H9 (cell line): ENCODE measurements at regions not wholly inside any gene's neighbourhood (a gene's known extent, or its start where the extent isn't known, plus 50 kb on each side); places are given as distances from the start of the nearest gene placed in this dataset.

Experiments used
- DNase-seq: peaks from one replicate; pipeline ENCODE4 v3.0.0-alpha.2; 2017
- H2AFZ ChIP-seq: one replicate; pipeline ENCODE4 v1.6.1; 2013; ENCODE audit warnings: mild to moderate bottlenecking, low read length, control low read depth, moderate library complexity
- H2AK5ac ChIP-seq: 2 replicates; pipeline ENCODE4 v1.6.1; 2013; ENCODE audit warnings: low read length, control low read depth, mixed read lengths; ENCODE audit not compliant: insufficient read length
- H2BK120ac ChIP-seq: one replicate; pipeline ENCODE4 v1.6.1; 2013; ENCODE audit warnings: low read depth, mild to moderate bottlenecking, low read length, control low read depth, inconsistent platforms; ENCODE audit not compliant: poor library complexity, severe bottlenecking
- H2BK12ac ChIP-seq: 2 replicates; pipeline ENCODE4 v1.6.1; 2013; ENCODE audit warnings: low read length, control low read depth, mixed read lengths, low read depth; ENCODE audit not compliant: insufficient read length
- H2BK15ac ChIP-seq: 2 replicates; pipeline ENCODE4 v1.6.1; 2013; ENCODE audit warnings: low read depth, low read length, control low read depth
- H2BK20ac ChIP-seq: one replicate; pipeline ENCODE4 v1.6.1; 2013; ENCODE audit warnings: low read depth, mild to moderate bottlenecking, low read length, control low read depth, inconsistent platforms; ENCODE audit not compliant: poor library complexity, severe bottlenecking
- H2BK5ac ChIP-seq: 2 replicates; pipeline ENCODE4 v1.6.1; 2013; ENCODE audit warnings: low read length, control low read depth, mixed read lengths; ENCODE audit not compliant: insufficient read length
- H3K14ac ChIP-seq: 2 replicates; pipeline ENCODE4 v1.6.1; 2013; ENCODE audit warnings: low read length, control low read depth; ENCODE audit not compliant: insufficient read depth
- H3K18ac ChIP-seq: 2 replicates; pipeline ENCODE4 v1.6.1; 2013; ENCODE audit warnings: low read depth, mild to moderate bottlenecking, mixed read lengths, low read length, control low read depth; ENCODE audit not compliant: insufficient read length
- H3K23ac ChIP-seq: 2 replicates; pipeline ENCODE4 v1.6.1; 2013; ENCODE audit warnings: low read length, control low read depth, mixed read lengths, low read depth; ENCODE audit not compliant: insufficient read length
- H3K23me2 ChIP-seq: 2 replicates; pipeline ENCODE4 v1.6.1; 2013; ENCODE audit warnings: low read depth, mild to moderate bottlenecking, mixed read lengths, low read length, control low read depth; ENCODE audit not compliant: insufficient read length, poor library complexity, severe bottlenecking
- H3K27ac ChIP-seq: 2 replicates; pipeline ENCODE4 v1.5.1; 2013; ENCODE audit warnings: low read length, control low read depth, mixed read lengths, low read depth; ENCODE audit not compliant: insufficient read length
- H3K27me3 ChIP-seq: 2 replicates; pipeline ENCODE4 v1.6.1; 2013; ENCODE audit warnings: low read length, control low read depth, inconsistent platforms; ENCODE audit not compliant: insufficient read depth
- H3K4ac ChIP-seq: 2 replicates; pipeline ENCODE4 v1.6.1; 2013; ENCODE audit warnings: low read depth, mild to moderate bottlenecking, control low read depth, inconsistent platforms, low read length, moderate library complexity
- H3K4me1 ChIP-seq: 2 replicates; pipeline ENCODE4 v1.6.1; 2013; ENCODE audit warnings: low read length, control low read depth, inconsistent platforms; ENCODE audit not compliant: insufficient read depth
- H3K4me2 ChIP-seq: 2 replicates; pipeline ENCODE4 v1.6.1; 2013; ENCODE audit warnings: low read length, control low read depth, mixed read lengths; ENCODE audit not compliant: insufficient read length, insufficient read depth
- H3K56ac ChIP-seq: 2 replicates; pipeline ENCODE4 v1.6.1; 2013; ENCODE audit warnings: low read depth, mild to moderate bottlenecking, mixed read lengths, low read length, control low read depth; ENCODE audit not compliant: insufficient read length
- H3K79me1 ChIP-seq: 2 replicates; pipeline ENCODE4 v1.6.1; 2013; ENCODE audit warnings: low read depth, mild to moderate bottlenecking, moderate library complexity, low read length, control low read depth, inconsistent platforms; ENCODE audit not compliant: insufficient read depth, poor library complexity, severe bottlenecking
- H3K79me2 ChIP-seq: 2 replicates; pipeline ENCODE4 v1.6.1; 2013; ENCODE audit warnings: low read length, control low read depth, inconsistent platforms; ENCODE audit not compliant: insufficient read depth
- H3K9ac ChIP-seq: 2 replicates; pipeline ENCODE4 v1.6.1; 2013; ENCODE audit warnings: low read length, control low read depth, mixed read lengths; ENCODE audit not compliant: insufficient read length; ENCODE audit errors: extremely low read depth
- H3K9me3 ChIP-seq: one replicate; pipeline ENCODE4 v1.6.1; 2013; ENCODE audit warnings: low read depth, low read length, inconsistent platforms; ENCODE audit not compliant: control insufficient read depth
- H3T11ph ChIP-seq: one replicate; pipeline ENCODE4 v1.6.1; 2013; ENCODE audit warnings: mild to moderate bottlenecking, low read length, control low read depth, inconsistent platforms
- H4K20me1 ChIP-seq: one replicate; pipeline ENCODE4 v1.6.1; 2013; ENCODE audit not compliant: control insufficient read depth, insufficient read length, insufficient read depth
- H4K5ac ChIP-seq: 2 replicates; pipeline ENCODE4 v1.6.1; 2013; ENCODE audit warnings: low read depth, mild to moderate bottlenecking, mixed read lengths, low read length, control low read depth; ENCODE audit not compliant: insufficient read length
- H4K8ac ChIP-seq: replicated peaks from 2 replicates; pipeline ENCODE4 v1.6.1; 2013; ENCODE audit warnings: low read length, control low read depth, mixed read lengths, low read depth; ENCODE audit not compliant: insufficient read length
- H4K91ac ChIP-seq: 2 replicates; pipeline ENCODE4 v1.6.1; 2013; ENCODE audit warnings: low read depth, mild to moderate bottlenecking, moderate library complexity, mixed read lengths, low read length, control low read depth; ENCODE audit not compliant: insufficient read length
- H3K27ac Mint-ChIP-seq, 3 experiments: 2 replicates in 2 of 3; 3 replicates in 1 of 3; pipeline ENCODE4 v1.8.0; 2020 to 2021; ENCODE audit warnings: mixed read lengths in 3 of 3, mild to moderate bottlenecking in 1 of 3, moderate library complexity in 1 of 3
- H3K27me3 Mint-ChIP-seq: 2 replicates; pipeline ENCODE4 v1.8.0; 2021; ENCODE audit warnings: low read depth, mild to moderate bottlenecking, moderate library complexity, mixed read lengths
- H3K36me3 Mint-ChIP-seq, 3 experiments: 2 replicates in 2 of 3; 3 replicates in 1 of 3; pipeline ENCODE4 v1.8.0; 2020 to 2021; ENCODE audit warnings: low read depth in 3 of 3, mixed read lengths in 3 of 3; ENCODE audit not compliant: insufficient read depth in 1 of 3
- H3K4me1 Mint-ChIP-seq, 2 experiments: 2 replicates each; pipeline ENCODE4 v1.8.0; 2020; ENCODE audit warnings: mixed read lengths in 2 of 2
- H3K4me3 Mint-ChIP-seq, 2 experiments: 2 replicates in 1 of 2; 3 replicates in 1 of 2; pipeline ENCODE4 v1.8.0; 2020 to 2021; ENCODE audit warnings: mild to moderate bottlenecking in 2 of 2, mixed read lengths in 2 of 2, moderate library complexity in 1 of 2
- H3K9me3 Mint-ChIP-seq, 2 experiments: 2 replicates in 1 of 2; 3 replicates in 1 of 2; pipeline ENCODE4 v1.8.0; 2020; ENCODE audit warnings: mild to moderate bottlenecking in 2 of 2, mixed read lengths in 2 of 2, moderate library complexity in 1 of 2
- CTCF ChIP-seq: fragments of 200-600 bp; sonication (generic); conservative IDR thresholded peaks from 3 replicates; pipeline ENCODE4 v1.8.0; 2021; ENCODE audit warnings: antibody characterized with exemption, mild to moderate bottlenecking

- Histone ChIP-seq H3K23ac (no peak overlapping the region), H3K27ac (no peak overlapping the region), H2AFZ (no peak overlapping the region), H2AK5ac (no peak overlapping the region), H3K79me2 (no peaks in the 10 kb centered on the region), H2BK5ac (no peak overlapping the region), H4K20me1 (no peaks in the 10 kb centered on the region), H3K4me1 (no peaks in the 10 kb centered on the region), H3K9ac (no peak overlapping the region), H3K14ac (no peak overlapping the region), H2BK20ac (no peak overlapping the region), H3K79me1 (no peaks in the 10 kb centered on the region), H4K5ac (no peak overlapping the region), H4K8ac (no peak overlapping the region), H3K9me3 (no peaks in the 10 kb centered on the region), H3K56ac (no peak overlapping the region), H2BK120ac (no peak overlapping the region), H3K4ac (no peak overlapping the region), H3K23me2 (no peaks in the 10 kb centered on the region), H3T11ph (no peak overlapping the region), H4K91ac (no peak overlapping the region), H3K4me2 (no peak overlapping the region), H2BK15ac (no peak overlapping the region), H2BK12ac (no peak overlapping the region), H3K18ac (no peak overlapping the region), H3K27me3 (no peaks in the 10 kb centered on the region)
- Mint-ChIP-seq H3K36me3 (no peaks in the 10 kb centered on the region), H3K4me1 (peaks cover 0 to 9% of the 10 kb centered on the region in 2 experiments; a peak in 1 of 4 replicates), H3K4me3 (no peak overlapping the region), H3K27me3 (no peaks in the 10 kb centered on the region), H3K27ac (no peak overlapping the region), H3K9me3 (no peaks in the 10 kb centered on the region)
- no peak for TF ChIP-seq CTCF
- DNase-seq = no peak
Measured at GRCh38 chr18:33960417-33960816, 264.3 kb downstream of the NOL4 start.
